NCI-H1436 treated with DMSO at 0.1 percent for 48 hours (cell line): ENCODE measurements at regions not wholly inside any gene's neighbourhood (a gene's known extent, or its start where the extent isn't known, plus 50 kb on each side); places are given as distances from the start of the nearest gene placed in this dataset.

Experiments
- DNase-seq: peaks from one replicate; lab custom pipeline; 2025; lab: John Stamatoyannopoulos, UW

DNA sequence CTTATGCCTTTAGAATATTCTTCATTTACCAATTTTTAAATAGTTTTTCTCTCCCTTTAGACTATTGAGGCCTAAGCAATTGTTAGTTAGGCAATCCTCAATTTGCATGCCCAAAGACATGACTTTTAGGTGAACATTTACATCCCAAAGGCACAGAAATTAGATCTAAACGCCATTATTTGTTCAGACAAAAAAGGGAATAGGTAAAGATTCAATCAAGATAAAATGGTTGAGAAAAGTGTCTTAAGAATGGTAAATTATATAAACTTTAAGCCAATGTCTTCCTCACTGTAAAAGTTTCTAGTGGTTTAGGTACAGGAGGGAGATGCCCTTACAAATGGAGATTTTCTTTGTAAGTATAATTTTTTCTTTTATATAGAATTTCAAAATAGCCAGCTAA, 50.2 kb upstream of the MME start:
- no peak for DNase-seq

DNA sequence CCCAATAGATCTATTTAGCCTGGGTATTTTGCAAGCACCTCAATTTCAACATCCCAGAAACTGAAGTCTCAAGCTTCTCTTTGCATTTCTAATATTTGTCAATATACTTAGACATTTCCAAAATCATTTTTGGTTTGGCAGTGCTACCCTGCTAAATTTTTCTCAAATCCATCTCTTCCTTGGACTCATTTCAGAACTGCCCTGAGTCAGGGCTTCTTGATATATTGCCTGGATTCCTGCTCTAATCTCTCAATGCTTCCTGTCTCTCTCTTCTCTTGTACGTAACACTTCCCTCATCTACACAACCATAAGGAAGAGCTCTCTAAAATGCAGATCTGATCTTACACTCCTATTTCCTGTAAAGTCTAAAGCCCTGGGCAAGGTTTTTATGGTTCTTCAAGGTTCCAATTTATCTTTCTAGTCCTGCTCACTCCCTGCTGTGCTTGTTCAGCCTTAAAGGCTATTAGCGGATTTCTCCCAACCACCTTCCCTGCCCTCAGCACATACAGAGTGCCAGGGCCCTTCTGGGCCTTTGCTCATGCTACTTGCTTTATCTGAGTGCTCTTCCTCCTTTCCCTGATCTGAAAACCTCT, 53.0 kb upstream of the MME start:
- DNase-seq: no peak

DNA sequence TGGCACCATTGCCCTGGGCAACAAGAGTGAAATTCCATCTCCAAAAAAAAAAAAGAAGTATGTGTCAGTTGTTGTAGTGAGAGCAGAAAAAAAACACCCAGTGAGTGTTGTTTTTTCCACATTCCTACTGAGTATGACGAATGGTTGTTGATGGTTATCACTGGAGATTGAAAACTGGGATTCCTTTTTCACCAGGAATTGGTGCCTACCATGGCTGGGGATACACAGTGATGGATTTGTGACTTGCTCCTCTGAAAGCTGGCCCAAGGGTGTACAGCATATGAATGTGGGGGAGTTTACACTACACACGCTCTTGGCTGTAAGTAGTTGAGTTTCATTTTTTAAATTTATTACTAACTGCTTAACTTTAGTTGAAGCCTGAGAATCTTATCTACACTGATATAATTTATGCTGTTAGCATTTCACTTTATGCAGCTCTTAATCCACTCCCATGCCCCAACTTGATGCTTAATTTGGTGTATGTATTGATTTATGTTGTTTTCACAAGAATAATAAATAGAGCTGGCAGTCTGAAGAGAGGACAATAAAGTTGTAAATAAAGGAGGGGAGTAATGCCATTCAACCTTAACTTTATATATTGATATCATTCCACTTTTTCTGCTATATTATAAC, 56.0 kb upstream of the MME start:
- no peak for DNase-seq

GRCh38 chr3:155022896-155023295, 57.2 kb upstream of the MME start:
- DNase-seq: no peak

- DNase-seq: no peak
These were observed 60.5 kb upstream of the MME start for GRCh38 chr3:155019575-155019974.

DNA sequence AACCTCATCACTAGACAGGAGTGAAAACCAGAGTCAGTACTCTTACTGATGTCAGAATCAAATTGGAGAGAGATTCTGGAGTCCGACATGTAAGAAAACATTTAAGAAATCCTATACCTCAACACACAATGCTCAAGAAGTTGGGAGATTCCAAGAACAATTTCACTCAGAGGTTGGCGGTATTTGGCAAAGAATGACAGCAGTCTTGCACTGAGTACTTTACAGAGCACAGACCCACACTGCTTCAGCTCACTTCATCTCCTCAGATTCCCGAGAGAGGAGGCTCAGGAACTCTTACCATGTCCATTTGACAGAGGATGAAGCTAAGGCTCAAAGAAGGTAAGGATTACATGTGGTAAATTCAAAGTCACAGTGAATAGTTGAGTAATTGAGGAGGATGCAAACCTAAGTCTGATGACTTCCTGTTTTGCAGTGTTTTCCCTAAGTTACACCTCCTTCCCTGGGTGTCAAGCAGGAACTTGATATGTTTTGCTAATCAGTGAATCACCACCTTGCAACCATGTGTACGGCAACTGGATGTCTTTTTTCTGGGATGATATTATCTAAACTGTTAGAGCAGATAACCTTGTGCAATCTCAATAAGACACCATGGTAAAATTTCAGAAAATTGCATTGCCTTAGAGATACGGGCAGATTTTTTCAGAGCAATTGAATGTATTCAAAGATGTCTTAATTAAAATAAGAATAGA, 61.3 kb upstream of the MME start:
- DNase-seq: no peak

DNA sequence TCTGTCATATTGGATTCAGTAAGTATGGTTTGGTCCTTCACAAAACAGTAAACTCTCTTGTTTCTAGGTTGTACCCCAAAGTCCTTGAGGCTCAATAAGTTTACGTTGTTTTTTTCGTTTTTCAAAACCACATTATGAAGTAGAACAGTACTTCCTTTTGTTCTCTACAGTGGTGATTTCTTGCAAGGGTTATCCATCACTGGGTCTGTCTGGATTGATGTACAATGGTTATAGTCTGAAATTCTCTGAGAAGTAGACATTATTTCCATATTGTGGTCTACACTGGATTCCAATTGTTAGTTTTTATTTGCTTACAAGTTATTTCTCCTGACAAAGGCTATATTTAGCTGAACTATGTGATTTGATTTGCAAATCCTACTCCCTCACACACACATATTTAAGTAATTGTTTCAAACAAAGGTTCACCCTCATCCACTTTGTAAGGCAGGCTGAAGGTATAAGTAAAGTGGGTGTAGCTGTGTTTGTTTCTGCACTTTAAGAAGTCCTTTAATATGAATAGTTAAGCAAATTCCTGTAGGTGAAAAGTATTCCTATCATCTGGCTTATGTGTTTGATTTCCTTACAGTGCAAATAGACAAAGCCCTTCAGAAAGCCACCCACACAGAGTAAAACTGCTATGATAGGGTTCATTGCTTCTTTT, 64.2 kb upstream of the MME start:
- DNase-seq: no peak

- no peak for DNase-seq
These were observed 65.2 kb upstream of the MME start for GRCh38 chr3:155014953-155015352.

DNA sequence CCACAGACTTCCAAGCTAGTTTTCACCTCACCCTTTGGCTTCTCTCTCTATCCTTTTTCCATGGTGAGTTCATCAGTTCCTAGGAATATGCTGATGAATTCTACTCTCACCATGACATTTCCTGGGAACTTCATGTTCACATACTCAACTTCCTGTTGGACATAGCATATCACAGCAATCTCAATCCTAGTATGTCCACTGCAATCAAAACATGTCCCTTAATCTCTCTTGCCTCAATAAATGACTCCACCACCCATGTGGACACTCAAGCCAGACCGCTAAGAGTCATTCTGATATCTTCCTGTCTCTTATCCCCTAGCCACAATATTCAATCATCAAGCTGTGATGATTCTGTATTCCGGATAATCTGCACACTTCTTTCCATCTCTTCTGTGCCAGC, 66.7 kb upstream of the MME start:
- no peak for DNase-seq

GRCh38 chr3:155012584-155012983, 67.5 kb upstream of the MME start:
- DNase-seq: no peak

GRCh38 chr3:155010416-155010815, 69.7 kb upstream of the MME start:
- no peak for DNase-seq

- no peak for DNase-seq
These were observed 70.9 kb upstream of the MME start for GRCh38 chr3:155009217-155009616.

- no peak for DNase-seq
These were observed 72.4 kb upstream of the MME start for GRCh38 chr3:155007729-155008128.

- no peak for DNase-seq
These were observed 78.7 kb upstream of the MME start for GRCh38 chr3:155001289-155002010.

- no peak for DNase-seq
These were observed 87.5 kb upstream of the MME start for GRCh38 chr3:154992655-154993054.

- DNase-seq: no peak
These were observed 89.6 kb upstream of the MME start for GRCh38 chr3:154990543-154990942.

GRCh38 chr3:154987846-154988245, 92.3 kb upstream of the MME start:
- no peak for DNase-seq

GRCh38 chr3:154981664-154982063, 98.5 kb upstream of the MME start:
- no peak for DNase-seq

DNA sequence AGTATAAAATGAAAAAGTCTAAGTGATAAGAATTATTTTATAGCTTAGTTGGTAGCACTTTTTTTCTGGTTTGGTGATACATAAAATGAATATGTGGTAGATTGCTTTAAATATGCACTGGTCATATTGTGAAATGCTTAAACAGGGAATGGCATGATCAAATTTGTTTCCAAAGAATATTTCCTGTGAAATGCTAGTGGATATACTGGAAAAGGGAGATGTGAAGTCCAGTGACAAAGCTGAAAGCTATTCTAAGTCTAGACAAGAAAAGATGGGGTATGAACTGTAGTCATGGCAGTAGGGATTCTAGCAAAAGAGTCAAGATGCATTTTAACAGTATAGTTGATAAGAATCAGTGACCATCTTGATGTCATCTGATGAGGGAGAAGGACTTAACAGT, 98.9 kb upstream of the MME start:
- DNase-seq: no peak

DNA sequence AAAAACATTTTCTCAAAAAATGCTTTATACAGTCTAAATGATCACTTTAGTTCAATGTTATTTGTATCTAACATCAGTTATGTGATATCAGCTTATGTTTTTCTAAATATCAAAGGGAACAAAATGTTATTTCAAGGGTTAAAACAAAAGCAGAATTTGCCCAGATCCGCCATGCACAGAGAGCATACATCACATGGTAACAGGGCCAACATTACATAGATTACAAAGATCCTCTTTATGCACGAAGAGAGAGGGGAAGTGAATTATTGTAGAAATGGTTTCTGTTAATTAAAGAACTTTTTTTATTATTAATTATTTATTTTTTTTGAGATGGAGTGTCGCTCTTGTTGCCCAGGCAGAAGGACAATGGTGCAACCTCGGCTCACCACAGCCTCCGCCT, 100.8 kb upstream of the MME start:
- no peak for DNase-seq

- no peak for DNase-seq
These were observed 102.5 kb upstream of the MME start for GRCh38 chr3:154977666-154978065.
